ENCODE measurements at regions not wholly inside any gene's neighbourhood (a gene's known extent, or its start where the extent isn't known, plus 50 kb on each side); places are given as distances from the start of the nearest gene placed in this dataset.

DNA sequence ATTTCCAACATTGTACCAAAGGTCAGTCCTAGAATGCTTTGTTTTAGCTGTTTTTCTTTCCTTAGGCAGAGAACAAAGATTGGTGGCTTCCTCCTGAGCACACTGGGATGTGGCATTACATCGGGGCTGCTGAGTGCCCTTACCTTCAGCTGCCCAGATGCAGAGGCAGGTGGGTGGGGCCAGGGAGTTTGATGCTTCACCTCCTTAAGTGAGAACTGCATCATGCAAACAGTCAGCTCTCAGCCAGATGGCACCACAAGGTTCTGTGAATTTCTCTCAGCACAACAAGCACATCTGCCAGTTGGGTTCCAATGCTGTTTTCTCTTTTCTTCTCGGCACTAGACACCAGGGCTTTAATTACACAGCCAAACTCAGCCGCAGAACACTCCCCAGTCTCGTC lies 87.4 kb upstream of the UBL3 start:
- WGBS (ENCODE audit: insufficient coverage): 77% methylated on average over 3 of the region's 4 CpGs
- Mint-ChIP-seq H3K4me3 (no peak overlapping the region), H3K4me1 (peaks cover 27% of the 10 kb centered on the region), H3K27ac (no peak overlapping the region), H3K9me3 (ENCODE audit: insufficient read depth) (no peaks in the 10 kb centered on the region), H3K27me3 (peaks cover 2% of the 10 kb centered on the region)
- no peak overlapping the region for H3K4me2 ChIP-seq (replicated peaks; ENCODE audit: low read depth, low read length, poor library complexity, severe bottlenecking)
- H3K36me3 ChIP-seq (replicated peaks in 1 of 2; ENCODE audit: control extremely low read depth in 1 of 2, control insufficient read depth in 1 of 2, extremely low read depth in 1 of 2, insufficient read depth in 2 of 2, low read length in 1 of 2): no peaks in the 10 kb centered on the region
- POLR2A ChIA-PET: no interaction called here
- no peaks in the 10 kb centered on the region for H3K27me3 ChIP-seq (replicated peaks in 1 of 4; ENCODE audit: control extremely low read depth in 1 of 4, control insufficient read depth in 3 of 4, insufficient read depth in 4 of 4, low read length in 3 of 4)
- no peak overlapping the region for H3K9ac ChIP-seq (ENCODE audit: low read length)
- peaks cover 13 to 19% of the 10 kb centered on the region in 2 donors for H3K4me1 ChIP-seq (ENCODE audit: control insufficient read depth in 2 of 2, insufficient read depth in 2 of 2, low read length in 2 of 2)
- TF ChIP-seq, protein P1, sequence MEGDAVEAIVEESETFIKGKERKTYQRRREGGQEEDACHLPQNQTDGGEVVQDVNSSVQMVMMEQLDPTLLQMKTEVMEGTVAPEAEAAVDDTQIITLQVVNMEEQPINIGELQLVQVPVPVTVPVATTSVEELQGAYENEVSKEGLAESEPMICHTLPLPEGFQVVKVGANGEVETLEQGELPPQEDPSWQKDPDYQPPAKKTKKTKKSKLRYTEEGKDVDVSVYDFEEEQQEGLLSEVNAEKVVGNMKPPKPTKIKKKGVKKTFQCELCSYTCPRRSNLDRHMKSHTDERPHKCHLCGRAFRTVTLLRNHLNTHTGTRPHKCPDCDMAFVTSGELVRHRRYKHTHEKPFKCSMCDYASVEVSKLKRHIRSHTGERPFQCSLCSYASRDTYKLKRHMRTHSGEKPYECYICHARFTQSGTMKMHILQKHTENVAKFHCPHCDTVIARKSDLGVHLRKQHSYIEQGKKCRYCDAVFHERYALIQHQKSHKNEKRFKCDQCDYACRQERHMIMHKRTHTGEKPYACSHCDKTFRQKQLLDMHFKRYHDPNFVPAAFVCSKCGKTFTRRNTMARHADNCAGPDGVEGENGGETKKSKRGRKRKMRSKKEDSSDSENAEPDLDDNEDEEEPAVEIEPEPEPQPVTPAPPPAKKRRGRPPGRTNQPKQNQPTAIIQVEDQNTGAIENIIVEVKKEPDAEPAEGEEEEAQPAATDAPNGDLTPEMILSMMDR (IDR thresholded peaks at IDR 0.05): no peak
- no peak for TF ChIP-seq EZH2 (IDR thresholded peaks at IDR 0.05; ENCODE audit: borderline replicate concordance, insufficient read depth, low read depth, low read length, poor library complexity, severe bottlenecking)
- intact Hi-C loops (cut with micrococcal nuclease): no loop called here
- no peaks in the 10 kb centered on the region for H3K9me3 ChIP-seq (ENCODE audit: control extremely low read depth in 1 of 3, control insufficient read depth in 2 of 3, insufficient read depth in 1 of 3, low read length in 2 of 3)
- no peak overlapping the region for H3K27ac ChIP-seq (ENCODE audit: low read length in 2 of 2)
- no peak overlapping the region for H3K4me3 ChIP-seq (ENCODE audit: control extremely low read depth in 1 of 5, extremely low read depth in 1 of 5, insufficient read depth in 1 of 5, low read depth in 2 of 5, low read length in 4 of 5)
- H2AFZ ChIP-seq (ENCODE audit: insufficient read depth, low read depth, low read length, poor library complexity, severe bottlenecking): no peak overlapping the region
- H3K79me2 ChIP-seq (ENCODE audit: control insufficient read depth, insufficient read depth, low read length): no peaks in the 10 kb centered on the region
- ATAC-seq (ENCODE audit: low read depth) (no peak), DNase-seq (no peak)
- CTCF ChIA-PET: interaction anchor here (0.8 kb wide), 1 partner anchor 13 kb away, joined by 3 read pairs; no protein-coding TSS in a partner anchor
- no peaks in the 10 kb centered on the region for H4K20me1 ChIP-seq (ENCODE audit: control insufficient read depth, insufficient read depth, low read length, poor library complexity, severe bottlenecking)

DNA sequence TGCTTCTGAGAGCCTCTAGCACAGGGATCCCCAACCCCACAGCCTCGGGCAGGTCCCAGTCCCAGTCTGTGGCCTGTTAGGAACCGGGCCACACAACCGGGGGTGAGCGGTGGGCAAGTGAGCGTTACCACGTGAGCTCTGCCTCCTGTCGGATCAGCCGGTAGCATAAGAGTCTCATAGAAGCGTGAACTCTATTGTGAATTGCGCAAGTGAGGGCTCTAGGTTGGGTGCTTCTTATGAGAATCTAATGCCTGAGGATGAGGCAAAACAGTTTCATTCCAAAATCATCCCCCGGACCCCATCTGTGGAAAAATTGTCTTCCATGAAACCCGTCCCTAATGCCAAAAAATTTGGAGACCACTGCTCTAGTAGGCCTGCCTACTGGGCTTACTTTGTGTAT lies 87.0 kb upstream of the UBL3 start:
- peaks cover 27% of the 10 kb centered on the region for H3K4me1 Mint-ChIP-seq
- H2AFZ ChIP-seq (ENCODE audit: insufficient read depth, low read depth, low read length, poor library complexity, severe bottlenecking): no peak overlapping the region
- H3K9me3 Mint-ChIP-seq (ENCODE audit: insufficient read depth): no peaks in the 10 kb centered on the region
- peaks cover 13 to 19% of the 10 kb centered on the region in 2 donors for H3K4me1 ChIP-seq (ENCODE audit: control insufficient read depth in 2 of 2, insufficient read depth in 2 of 2, low read length in 2 of 2)
- ATAC-seq (ENCODE audit: low read depth) (no peak), DNase-seq (no peak)
- H3K9me3 ChIP-seq (ENCODE audit: control extremely low read depth in 1 of 3, control insufficient read depth in 2 of 3, insufficient read depth in 1 of 3, low read length in 2 of 3): no peaks in the 10 kb centered on the region
- intact Hi-C loops (cut with micrococcal nuclease): no loop called here
- 98% methylated on average over 9 of the region's 12 CpGs for WGBS (ENCODE audit: insufficient coverage)
- H3K36me3 ChIP-seq (replicated peaks in 1 of 2; ENCODE audit: control extremely low read depth in 1 of 2, control insufficient read depth in 1 of 2, extremely low read depth in 1 of 2, insufficient read depth in 2 of 2, low read length in 1 of 2): no peaks in the 10 kb centered on the region
- no peak overlapping the region for H3K4me3 ChIP-seq (ENCODE audit: control extremely low read depth in 1 of 5, extremely low read depth in 1 of 5, insufficient read depth in 1 of 5, low read depth in 2 of 5, low read length in 4 of 5)
- POLR2A ChIA-PET: no interaction called here
- no peak overlapping the region for H3K27ac ChIP-seq (ENCODE audit: low read length in 2 of 2)
- H3K4me2 ChIP-seq (replicated peaks; ENCODE audit: low read depth, low read length, poor library complexity, severe bottlenecking): no peak overlapping the region
- no peaks in the 10 kb centered on the region for H3K27me3 Mint-ChIP-seq
- H3K27me3 ChIP-seq (replicated peaks in 1 of 4; ENCODE audit: control extremely low read depth in 1 of 4, control insufficient read depth in 3 of 4, insufficient read depth in 4 of 4, low read length in 3 of 4): no peaks in the 10 kb centered on the region
- no peak overlapping the region for H3K4me3 Mint-ChIP-seq
- CTCF ChIA-PET: interaction anchor here (0.8 to 3.4 kb wide), 2 partner anchors 13 kb away, joined by 3 to 27 read pairs; no protein-coding TSS in a partner anchor
- TF ChIP-seq EZH2 (IDR thresholded peaks at IDR 0.05; ENCODE audit: borderline replicate concordance, insufficient read depth, low read depth, low read length, poor library complexity, severe bottlenecking): no peak
- TF ChIP-seq, protein P1 (IDR thresholded peaks at IDR 0.05): no peak
- no peak overlapping the region for H3K27ac Mint-ChIP-seq
- no peaks in the 10 kb centered on the region for H4K20me1 ChIP-seq (ENCODE audit: control insufficient read depth, insufficient read depth, low read length, poor library complexity, severe bottlenecking)
- no peak overlapping the region for H3K9ac ChIP-seq (ENCODE audit: low read length)
- H3K79me2 ChIP-seq (ENCODE audit: control insufficient read depth, insufficient read depth, low read length): no peaks in the 10 kb centered on the region

Measured in B cell (primary cell).